Neural cell (in vitro differentiated cells): ENCODE measurements at regions not wholly inside any gene's neighbourhood (a gene's known extent, or its start where the extent isn't known, plus 50 kb on each side); places are given as distances from the start of the nearest gene placed in this dataset.

Experiments
- H2AFZ ChIP-seq: fragments of 200-600, 300-800 bp; sonication (generic), shearing (Covaris generic); 2 replicates; pipeline ENCODE4 v1.6.0; 2014; ENCODE audit warnings: low read depth, mild to moderate bottlenecking, antibody characterized with exemption, low read length, moderate library complexity
- H3F3A ChIP-seq: fragments of 200-600 bp; shearing (Covaris generic); 2 replicates; pipeline ENCODE4 v1.6.1; 2016; ENCODE audit warnings: mild to moderate bottlenecking, moderate library complexity, mixed read lengths, antibody characterized with exemption, low read length; ENCODE audit not compliant: insufficient read depth, poor library complexity, severe bottlenecking
- H3K27ac ChIP-seq: fragments of 200-600, 300-800 bp; sonication (generic), shearing (Covaris generic); 2 replicates; pipeline ENCODE4 v1.5.1; 2014; ENCODE audit warnings: mild to moderate bottlenecking, low read length, moderate library complexity
- H3K27me3 ChIP-seq: fragments of 300-800, 200-600 bp; sonication (generic), shearing (Covaris generic); 2 replicates; pipeline ENCODE4 v1.6.0; 2014; ENCODE audit warnings: mild to moderate bottlenecking, low read depth, low read length, moderate library complexity; ENCODE audit not compliant: insufficient read depth
- H3K36me3 ChIP-seq: fragments of 300-800, 200-600 bp; sonication (generic), shearing (Covaris generic); 2 replicates; pipeline ENCODE4 v1.5.1; 2014; ENCODE audit warnings: mild to moderate bottlenecking, antibody characterized with exemption, low read length, moderate library complexity; ENCODE audit not compliant: insufficient read depth
- H3K4me2 ChIP-seq: fragments of 300-800, 200-600 bp; sonication (generic), shearing (Covaris generic); 2 replicates; pipeline ENCODE4 v1.6.0; 2014; ENCODE audit warnings: mild to moderate bottlenecking, low read length
- H3K4me3 ChIP-seq: fragments of 300-800, 200-600 bp; sonication (generic), shearing (Covaris generic); 2 replicates; pipeline ENCODE4 v1.5.1; 2014; ENCODE audit warnings: mild to moderate bottlenecking, low read length, moderate library complexity
- H3K79me2 ChIP-seq: fragments of 200-600 bp; shearing (Covaris generic); replicated peaks from 2 replicates; pipeline ENCODE4 v1.6.0; 2014; ENCODE audit warnings: mild to moderate bottlenecking, low read length, moderate library complexity; ENCODE audit not compliant: insufficient read depth
- H3K9ac ChIP-seq: fragments of 300-800, 200-600 bp; sonication (generic), shearing (Covaris generic); 2 replicates; pipeline ENCODE4 v1.6.1; 2016; ENCODE audit warnings: mild to moderate bottlenecking, low read length, mixed read lengths
- H3K9me2 ChIP-seq: fragments of 200-600 bp; shearing (Covaris generic); 2 replicates; pipeline ENCODE4 v1.6.1; 2016; ENCODE audit warnings: mild to moderate bottlenecking, low read length, mixed read lengths; ENCODE audit not compliant: insufficient read depth
- H3K9me3 ChIP-seq: fragments of 200-600, 300-800 bp; sonication (generic), shearing (Covaris generic); 2 replicates; pipeline ENCODE4 v1.6.1; 2016; ENCODE audit warnings: mild to moderate bottlenecking, mixed run types, low read length, moderate library complexity, mixed read lengths
- H4K20me1 ChIP-seq: fragments of 200-600 bp; shearing (Covaris generic); 2 replicates; pipeline ENCODE4 v1.6.1; 2016; ENCODE audit warnings: mild to moderate bottlenecking, mixed run types; ENCODE audit not compliant: insufficient read depth
- CTCF ChIP-seq: fragments of 450-650 bp; IDR thresholded peaks from 2 replicates; pipeline ENCODE4 v1.5.1; 2014; ENCODE audit warnings: antibody characterized with exemption, mild to moderate bottlenecking, moderate library complexity; ENCODE audit not compliant: poor library complexity, severe bottlenecking
- EP300 ChIP-seq: fragments of 450-650 bp; conservative IDR thresholded peaks from 2 replicates; pipeline ENCODE4 v1.6.1; 2014; ENCODE audit warnings: antibody characterized with exemption, mild to moderate bottlenecking, moderate library complexity; ENCODE audit not compliant: poor library complexity, severe bottlenecking
- EZH2 ChIP-seq: fragments of 200-600, 300-800 bp; shearing (Covaris generic), sonication (generic); IDR thresholded peaks from 2 replicates; pipeline ENCODE4 v1.6.1; 2014; ENCODE audit warnings: antibody characterized with exemption, low read length, borderline replicate concordance, mild to moderate bottlenecking; ENCODE audit not compliant: insufficient read depth, poor library complexity, severe bottlenecking
- MXI1 ChIP-seq: fragments of 450-650 bp; conservative IDR thresholded peaks from 2 replicates; pipeline ENCODE4 v1.6.1; 2014; ENCODE audit warnings: antibody characterized with exemption, mild to moderate bottlenecking; ENCODE audit not compliant: poor library complexity, severe bottlenecking
- POLR2AphosphoS5 ChIP-seq: IDR thresholded peaks from 2 replicates; pipeline ENCODE4 v1.6.1; 2012
- RAD21 ChIP-seq: fragments of 450-650 bp; conservative IDR thresholded peaks from 2 replicates; pipeline ENCODE4 v1.6.1; 2014; ENCODE audit warnings: antibody characterized with exemption, mild to moderate bottlenecking, moderate library complexity
- SMC3 ChIP-seq: fragments of 450-650 bp; conservative IDR thresholded peaks from 2 replicates; pipeline ENCODE4 v1.6.1; 2014; ENCODE audit warnings: antibody characterized with exemption, mild to moderate bottlenecking, moderate library complexity; ENCODE audit not compliant: poor library complexity
- TAF1 ChIP-seq: IDR thresholded peaks from 2 replicates; pipeline ENCODE4 v1.6.1; 2012; ENCODE audit warnings: low read depth
- TF ChIP-seq, protein P1 (sequence below): IDR thresholded peaks from 2 replicates; pipeline ENCODE4 v1.6.1; 2012; ENCODE audit warnings: borderline replicate concordance

DNA sequence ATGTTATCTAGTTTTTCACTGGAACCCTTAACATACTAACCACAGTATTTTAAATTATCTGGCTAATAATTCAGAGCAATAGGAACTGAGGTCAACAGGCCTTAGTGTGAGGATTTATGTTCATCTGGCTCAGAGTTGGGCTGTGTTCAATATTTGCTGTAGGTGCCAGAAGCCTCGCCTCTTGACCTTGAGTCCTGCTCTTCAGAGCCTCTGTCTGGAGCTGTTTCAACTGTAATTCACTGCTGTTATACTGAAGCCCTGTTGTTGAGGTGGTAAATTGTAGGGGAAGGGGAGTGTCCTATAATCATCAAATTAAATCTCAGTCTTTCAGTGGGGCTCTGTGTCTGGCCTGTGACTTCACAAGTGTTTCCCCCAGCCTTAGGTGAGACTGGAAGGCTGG lies 184.4 kb downstream of the CDH26 start:
- Histone ChIP-seq H3K4me2 (no peak overlapping the region), H3K27ac (no peak overlapping the region), H3K36me3 (no peaks in the 10 kb centered on the region), H3K4me3 (no peak overlapping the region), H3K9ac (no peak overlapping the region), H3K27me3 (no peaks in the 10 kb centered on the region), H3K79me2 (no peaks in the 10 kb centered on the region), H4K20me1 (no peaks in the 10 kb centered on the region), H3K9me3 (no peaks in the 10 kb centered on the region), H3F3A (no peaks in the 10 kb centered on the region), H3K9me2 (no peaks in the 10 kb centered on the region), H2AFZ (no peak overlapping the region)
- TF ChIP-seq MXI1 (no peak), RAD21 (no peak), TAF1 (no peak), CTCF (no peak), EZH2 (no peak), EP300 (no peak), POLR2AphosphoS5 (no peak), SMC3 (no peak)
- TF ChIP-seq, protein P1, sequence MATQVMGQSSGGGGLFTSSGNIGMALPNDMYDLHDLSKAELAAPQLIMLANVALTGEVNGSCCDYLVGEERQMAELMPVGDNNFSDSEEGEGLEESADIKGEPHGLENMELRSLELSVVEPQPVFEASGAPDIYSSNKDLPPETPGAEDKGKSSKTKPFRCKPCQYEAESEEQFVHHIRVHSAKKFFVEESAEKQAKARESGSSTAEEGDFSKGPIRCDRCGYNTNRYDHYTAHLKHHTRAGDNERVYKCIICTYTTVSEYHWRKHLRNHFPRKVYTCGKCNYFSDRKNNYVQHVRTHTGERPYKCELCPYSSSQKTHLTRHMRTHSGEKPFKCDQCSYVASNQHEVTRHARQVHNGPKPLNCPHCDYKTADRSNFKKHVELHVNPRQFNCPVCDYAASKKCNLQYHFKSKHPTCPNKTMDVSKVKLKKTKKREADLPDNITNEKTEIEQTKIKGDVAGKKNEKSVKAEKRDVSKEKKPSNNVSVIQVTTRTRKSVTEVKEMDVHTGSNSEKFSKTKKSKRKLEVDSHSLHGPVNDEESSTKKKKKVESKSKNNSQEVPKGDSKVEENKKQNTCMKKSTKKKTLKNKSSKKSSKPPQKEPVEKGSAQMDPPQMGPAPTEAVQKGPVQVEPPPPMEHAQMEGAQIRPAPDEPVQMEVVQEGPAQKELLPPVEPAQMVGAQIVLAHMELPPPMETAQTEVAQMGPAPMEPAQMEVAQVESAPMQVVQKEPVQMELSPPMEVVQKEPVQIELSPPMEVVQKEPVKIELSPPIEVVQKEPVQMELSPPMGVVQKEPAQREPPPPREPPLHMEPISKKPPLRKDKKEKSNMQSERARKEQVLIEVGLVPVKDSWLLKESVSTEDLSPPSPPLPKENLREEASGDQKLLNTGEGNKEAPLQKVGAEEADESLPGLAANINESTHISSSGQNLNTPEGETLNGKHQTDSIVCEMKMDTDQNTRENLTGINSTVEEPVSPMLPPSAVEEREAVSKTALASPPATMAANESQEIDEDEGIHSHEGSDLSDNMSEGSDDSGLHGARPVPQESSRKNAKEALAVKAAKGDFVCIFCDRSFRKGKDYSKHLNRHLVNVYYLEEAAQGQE = no peak

- H3K4me3 ChIP-seq = no peak overlapping the region
These were observed 185.1 kb downstream of the CDH26 start for GRCh38 chr20:60143261-60143842.

More at GRCh38 chr20:60143261-60143842, 185.1 kb downstream of the CDH26 start:
- Histone ChIP-seq H4K20me1 (no peaks in the 10 kb centered on the region), H3K9me3 (no peaks in the 10 kb centered on the region), H3K9ac (no peak overlapping the region), H3K9me2 (no peaks in the 10 kb centered on the region), H3K79me2 (no peaks in the 10 kb centered on the region), H3K27ac (no peak overlapping the region), H2AFZ (no peak overlapping the region), H3F3A (no peaks in the 10 kb centered on the region), H3K27me3 (no peaks in the 10 kb centered on the region), H3K4me2 (no peak overlapping the region), H3K36me3 (no peaks in the 10 kb centered on the region)
- TF ChIP-seq POLR2AphosphoS5 (no peak), RAD21 (no peak), CTCF (no peak), SMC3 (no peak), MXI1 (no peak), EZH2 (no peak), EP300 (no peak), TAF1 (no peak)
- TF ChIP-seq, protein P1 = no peak
